H54 (cell line): ENCODE measurements at regions not wholly inside any gene's neighbourhood (a gene's known extent, or its start where the extent isn't known, plus 50 kb on each side); places are given as distances from the start of the nearest gene placed in this dataset.

Experiments
- DNase-seq: peaks from one replicate; pipeline ENCODE4 v3.0.0; 2011; ENCODE audit warnings: low spot score, mixed read lengths; ENCODE audit not compliant: insufficient read length
- FAIRE-seq: peaks from 3 replicates; lab custom pipeline; 2011; peaks lifted over from hg19 to GRCh38; lab: Jason Lieb, UNC
- POLR2A ChIP-seq: IDR thresholded peaks from 2 replicates; pipeline ENCODE4 v1.6.1; 2011; ENCODE audit warnings: low read depth, mild to moderate bottlenecking, low read length

- TF ChIP-seq POLR2A = no peak
- FAIRE-seq (no peak), DNase-seq (no peak)
Measured at GRCh38 chr13:58889474-58889873, 1257.9 kb downstream of the PCDH17 start.

GRCh38 chr13:58893396-58893795, 1261.9 kb downstream of the PCDH17 start:
- FAIRE-seq = no peak
- no peak for TF ChIP-seq POLR2A
- no peak for DNase-seq

DNA sequence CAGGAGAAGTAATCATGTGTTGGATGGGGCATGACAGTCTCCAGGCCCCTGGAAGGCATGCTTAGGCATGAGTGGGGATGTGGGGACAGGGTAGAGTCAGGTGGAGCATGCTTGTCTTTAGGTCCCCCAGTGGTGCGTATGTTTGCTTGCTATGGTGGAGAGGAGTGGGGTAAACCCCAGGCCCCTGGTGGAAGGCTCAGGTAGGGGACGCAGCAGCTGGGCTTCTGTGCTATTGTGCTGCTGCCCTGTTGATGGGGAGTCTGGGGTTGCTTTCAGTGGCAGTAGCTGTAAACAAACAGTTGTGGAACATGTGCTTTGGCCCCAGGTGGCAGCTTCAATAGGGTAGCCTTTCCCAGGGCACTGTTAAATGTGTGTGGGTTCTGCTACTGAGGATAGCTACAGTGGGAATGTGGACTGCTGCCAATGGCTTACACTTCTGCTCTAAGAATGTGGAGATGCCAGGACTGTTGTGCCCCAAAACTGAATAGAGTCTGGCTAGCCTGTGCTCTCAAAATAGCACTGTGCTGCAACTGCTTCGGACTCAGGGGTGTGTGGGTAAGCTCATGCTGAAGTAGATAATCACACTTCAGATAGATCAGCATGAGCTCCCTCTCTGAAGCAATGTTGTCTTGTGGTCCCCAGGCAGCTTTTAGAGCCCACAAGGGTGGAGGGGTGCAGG, 1257.3 kb downstream of the DIAPH3 start:
- TF ChIP-seq POLR2A = no peak
- FAIRE-seq (no peak), DNase-seq (no peak)

DNA sequence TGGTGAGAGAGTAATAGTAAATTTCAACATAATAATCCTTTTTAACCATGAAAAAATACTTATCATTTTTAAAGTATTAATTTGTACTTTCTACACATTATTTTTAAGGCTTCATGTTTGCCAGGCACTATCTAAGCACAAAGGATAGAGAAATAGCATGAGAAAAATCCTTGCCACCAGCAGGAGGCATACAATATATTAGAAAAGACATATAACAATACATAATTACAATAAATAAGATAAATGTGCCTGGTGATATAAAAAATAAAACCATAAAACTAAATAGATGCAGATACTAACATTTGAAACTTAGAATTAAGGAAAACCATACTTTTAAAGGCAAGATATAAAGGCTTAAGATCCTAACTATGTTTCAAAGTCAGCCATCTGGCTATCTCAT, 1256.4 kb downstream of the DIAPH3 start:
- no peak for TF ChIP-seq POLR2A
- no peak for DNase-seq
- FAIRE-seq = no peak

DNA sequence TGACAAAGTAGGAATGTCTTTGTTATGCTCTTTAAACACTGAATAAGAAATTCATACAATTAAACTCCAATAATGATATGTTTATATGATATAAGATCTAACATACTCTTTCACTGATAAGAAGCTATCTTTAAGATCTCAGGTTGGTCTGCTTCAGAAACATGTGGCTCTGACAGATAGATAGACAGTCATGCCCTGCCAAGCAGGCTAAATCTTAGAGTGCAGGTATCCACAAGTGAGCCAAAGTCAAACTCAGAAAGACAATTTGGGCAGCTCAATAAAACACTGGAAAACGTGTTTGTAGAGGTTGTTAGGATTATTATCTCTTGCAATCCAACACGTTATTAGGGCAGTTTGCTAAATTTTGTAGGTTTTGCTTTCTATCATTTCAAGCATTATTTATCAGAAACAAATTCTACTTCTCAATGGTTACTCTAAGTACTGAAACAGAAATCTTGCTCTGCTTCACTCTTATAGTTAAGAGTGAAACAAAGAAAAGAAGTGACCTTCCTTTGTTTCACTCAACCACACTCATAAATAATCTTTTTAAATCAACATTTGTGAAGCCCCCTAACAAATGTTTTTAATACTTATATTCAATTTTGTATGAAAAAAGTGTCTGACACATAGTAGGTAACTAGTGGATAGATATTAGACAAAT, 1255.6 kb downstream of the DIAPH3 start:
- DNase-seq (no peak), FAIRE-seq (no peak)
- TF ChIP-seq POLR2A = no peak

- no peak for FAIRE-seq
- no peak for TF ChIP-seq POLR2A
- no peak for DNase-seq
Measured at GRCh38 chr13:58919551-58919950, 1244.2 kb downstream of the DIAPH3 start.

- DNase-seq = no peak
- no peak for TF ChIP-seq POLR2A
- FAIRE-seq = no peak
Measured at GRCh38 chr13:58921129-58921528, 1242.6 kb downstream of the DIAPH3 start.

DNA sequence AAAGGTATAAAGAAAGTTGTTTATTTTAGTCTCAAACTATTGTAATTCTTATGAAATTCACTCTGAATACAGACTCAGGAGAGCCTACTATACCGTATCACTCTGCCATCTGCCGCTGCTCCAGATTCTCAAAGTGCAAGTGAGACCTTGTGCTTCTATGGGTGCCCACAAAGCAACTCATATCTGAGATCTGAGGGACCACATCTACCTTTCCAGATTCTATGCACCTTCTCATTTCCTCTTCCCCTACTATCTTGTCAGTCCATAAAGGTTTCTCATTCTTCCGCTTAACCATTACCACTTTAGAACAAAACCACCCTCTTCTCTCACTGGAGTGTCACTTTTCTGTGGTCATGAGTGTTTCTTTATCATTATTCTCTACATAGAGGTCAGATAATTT, 1236.9 kb downstream of the DIAPH3 start:
- FAIRE-seq (no peak), DNase-seq (no peak)
- no peak for TF ChIP-seq POLR2A

DNA sequence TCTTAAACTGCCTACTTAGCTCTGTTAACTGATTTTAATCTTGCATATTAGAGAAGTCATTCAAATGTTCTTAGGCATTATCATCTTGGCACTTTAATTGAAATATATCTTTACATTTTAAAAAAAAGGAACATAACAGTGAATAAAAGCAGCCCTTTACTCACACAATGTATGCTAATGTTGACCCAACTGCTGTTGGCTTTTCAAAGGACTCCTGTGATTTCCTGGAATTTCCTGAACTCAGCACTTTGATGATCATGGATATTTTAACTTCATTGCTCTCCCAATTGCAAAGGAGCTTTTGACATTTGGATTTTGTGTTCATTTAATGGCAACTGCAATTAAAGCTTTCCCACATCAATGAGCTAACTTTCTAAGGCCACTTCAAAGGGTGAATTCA, 1230.3 kb downstream of the DIAPH3 start:
- DNase-seq (no peak), FAIRE-seq (no peak)
- no peak for TF ChIP-seq POLR2A

DNA sequence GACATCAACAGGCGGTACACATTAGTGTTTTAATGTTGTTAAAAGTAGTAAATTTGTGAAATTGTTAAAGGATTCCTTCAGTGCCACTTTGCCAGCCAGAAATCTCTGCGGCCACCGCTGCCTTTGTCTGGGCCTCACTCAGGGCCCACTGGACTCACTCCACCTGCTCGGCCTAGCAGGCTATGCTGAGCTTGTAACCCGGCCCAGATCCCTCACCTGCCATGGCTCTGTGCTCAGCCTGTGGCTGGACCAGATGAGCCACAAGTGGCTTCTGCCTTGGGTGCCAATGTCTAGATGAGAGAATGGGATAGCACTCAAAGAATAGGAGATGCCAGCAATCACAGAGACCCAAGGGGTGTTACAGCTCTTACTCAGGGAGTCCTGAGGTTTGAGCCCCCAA, 1228.0 kb downstream of the DIAPH3 start:
- DNase-seq (no peak), FAIRE-seq (no peak)
- TF ChIP-seq POLR2A = no peak

GRCh38 chr13:58946274-58946673, 1217.5 kb downstream of the DIAPH3 start:
- DNase-seq (no peak), FAIRE-seq (no peak)
- no peak for TF ChIP-seq POLR2A

- FAIRE-seq = no peak
Measured at GRCh38 chr13:58949646-58950045, 1214.1 kb downstream of the DIAPH3 start.

DNA sequence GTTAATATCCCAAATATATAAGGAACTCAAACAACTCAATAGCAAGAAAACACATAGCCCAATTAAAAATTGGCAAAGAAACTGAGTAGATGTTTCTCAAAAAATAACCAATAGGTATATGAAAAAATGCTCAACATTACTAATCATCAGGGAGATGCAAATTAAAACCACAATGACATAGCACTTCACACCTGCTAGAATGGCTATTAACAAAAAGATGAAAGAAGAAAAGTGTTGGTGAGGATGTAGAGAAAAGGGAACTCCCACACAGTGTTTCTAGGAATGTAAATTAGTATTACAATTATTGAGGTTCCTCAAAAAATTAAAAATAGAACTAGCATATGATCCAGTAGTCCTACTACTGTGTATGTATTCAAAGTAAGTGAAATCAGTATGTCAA, 1212.8 kb downstream of the DIAPH3 start:
- TF ChIP-seq POLR2A = no peak
- FAIRE-seq = no peak
- DNase-seq = no peak

More at GRCh38 chr13:58949646-58950045, 1214.1 kb downstream of the DIAPH3 start:
- no peak for TF ChIP-seq POLR2A
- no peak for DNase-seq

- FAIRE-seq (no peak), DNase-seq (no peak)
- TF ChIP-seq POLR2A = no peak
Measured at GRCh38 chr13:58953638-58954037, 1210.1 kb downstream of the DIAPH3 start.
